GM23248 (cell line): ENCODE measurements at regions not wholly inside any gene's neighbourhood (a gene's known extent, or its start where the extent isn't known, plus 50 kb on each side); places are given as distances from the start of the nearest gene placed in this dataset.

Experiments used
- DNase-seq: peaks from one replicate; pipeline ENCODE4 v3.0.0-alpha.2; 2015
- H2AFZ ChIP-seq: fragments of 200-600 bp; sonication (generic); 2 replicates; pipeline ENCODE4 v1.6.1; 2016; ENCODE audit warnings: antibody characterized with exemption
- H3F3A ChIP-seq: fragments of 200-600 bp; sonication (generic); 2 replicates; pipeline ENCODE4 v1.6.1; 2016; ENCODE audit warnings: mild to moderate bottlenecking, antibody characterized with exemption, mixed run types; ENCODE audit not compliant: insufficient read depth
- H3K27ac ChIP-seq: fragments of 200-600 bp; sonication (generic); 2 replicates; pipeline ENCODE4 v1.5.1; 2016; ENCODE audit warnings: mild to moderate bottlenecking
- H3K27me3 ChIP-seq: fragments of 200-600 bp; sonication (generic); replicated peaks from 2 replicates; pipeline ENCODE4 v1.6.1; 2016; ENCODE audit warnings: mild to moderate bottlenecking; ENCODE audit not compliant: insufficient read depth
- H3K36me3 ChIP-seq: fragments of 200-600 bp; sonication (generic); 2 replicates; pipeline ENCODE4 v1.6.1; 2016; ENCODE audit warnings: low read depth, mild to moderate bottlenecking
- H3K4me1 ChIP-seq: fragments of 200-600 bp; sonication (generic); 2 replicates; pipeline ENCODE4 v1.6.1; 2016; ENCODE audit warnings: mild to moderate bottlenecking; ENCODE audit not compliant: insufficient read depth
- H3K4me2 ChIP-seq: fragments of 200-600 bp; sonication (generic); one replicate; pipeline ENCODE4 v1.6.1; 2016; ENCODE audit warnings: mild to moderate bottlenecking; ENCODE audit not compliant: unreplicated experiment
- H3K4me3 ChIP-seq: fragments of 200-600 bp; sonication (generic); 2 replicates; pipeline ENCODE4 v1.5.1; 2016; ENCODE audit warnings: mild to moderate bottlenecking
- H3K79me2 ChIP-seq: fragments of 200-600 bp; sonication (generic); 2 replicates; pipeline ENCODE4 v1.6.1; 2016; ENCODE audit warnings: mild to moderate bottlenecking; ENCODE audit not compliant: insufficient read depth
- H3K9ac ChIP-seq: fragments of 200-600 bp; sonication (generic); 2 replicates; pipeline ENCODE4 v1.6.1; 2016; ENCODE audit warnings: mild to moderate bottlenecking
- H3K9me2 ChIP-seq: fragments of 200-600 bp; sonication (generic); 2 replicates; pipeline ENCODE4 v1.6.1; 2016; ENCODE audit warnings: mixed run types, mild to moderate bottlenecking, moderate library complexity; ENCODE audit not compliant: insufficient read depth
- H3K9me3 ChIP-seq: fragments of 200-600 bp; sonication (generic); one replicate; pipeline ENCODE4 v1.6.1; 2017; ENCODE audit warnings: low read depth
- H4K20me1 ChIP-seq: fragments of 200-600 bp; sonication (generic); 2 replicates; pipeline ENCODE4 v1.6.0; 2016; ENCODE audit not compliant: insufficient read depth
- EZH2 ChIP-seq: fragments of 200-600 bp; sonication (generic); IDR thresholded peaks from 2 replicates; pipeline ENCODE4 v1.6.1; 2018; ENCODE audit warnings: antibody characterized with exemption, mild to moderate bottlenecking; ENCODE audit not compliant: insufficient read depth, poor library complexity, severe bottlenecking
- EZH2phosphoT487 ChIP-seq: fragments of 200-600 bp; sonication (generic); IDR thresholded peaks from 2 replicates; pipeline ENCODE4 v1.6.1; 2018; ENCODE audit warnings: antibody characterized with exemption, moderate library complexity, mild to moderate bottlenecking, low read depth; ENCODE audit not compliant: insufficient read depth
- WGBS, 2 experiments: methylation state at CpG; one replicate each; pipeline ENCODE4 v1.1.6; 2015 to 2017; ENCODE audit warnings: low lambda C conversion rate in 2 of 2, low coverage in 1 of 2; ENCODE audit errors: missing lambda C conversion rate in 2 of 2; 5-methylcytosine and 5-hydroxymethylcytosine counted together
- in situ Hi-C: fragments of 300-500 bp; cut with MboI; formaldehyde crosslinking; loops from 2 replicates; pipeline ENCODE4 v1.15.0; 2020

DNA sequence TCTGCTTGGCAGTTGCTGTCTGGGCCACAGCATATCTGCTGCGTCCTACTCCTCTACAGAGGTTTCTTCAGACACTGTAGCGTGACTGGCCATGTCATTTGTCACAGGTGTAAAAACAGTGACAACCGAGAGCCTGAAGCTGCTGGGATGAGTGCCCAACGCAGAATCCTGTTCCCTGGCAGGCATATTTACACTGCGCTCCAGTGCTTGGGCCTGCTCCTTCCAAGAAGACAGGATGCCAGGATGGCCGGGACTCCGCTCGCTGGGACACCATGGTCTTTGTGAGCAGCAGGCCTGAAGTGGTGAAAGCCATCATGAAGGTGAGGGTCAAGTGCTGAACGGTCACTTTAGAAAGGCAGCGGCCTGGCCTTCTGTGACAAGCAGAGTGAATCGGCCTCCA is 171.4 kb downstream of the EMP1 start:
- in situ Hi-C loops, result no loop called here

DNA sequence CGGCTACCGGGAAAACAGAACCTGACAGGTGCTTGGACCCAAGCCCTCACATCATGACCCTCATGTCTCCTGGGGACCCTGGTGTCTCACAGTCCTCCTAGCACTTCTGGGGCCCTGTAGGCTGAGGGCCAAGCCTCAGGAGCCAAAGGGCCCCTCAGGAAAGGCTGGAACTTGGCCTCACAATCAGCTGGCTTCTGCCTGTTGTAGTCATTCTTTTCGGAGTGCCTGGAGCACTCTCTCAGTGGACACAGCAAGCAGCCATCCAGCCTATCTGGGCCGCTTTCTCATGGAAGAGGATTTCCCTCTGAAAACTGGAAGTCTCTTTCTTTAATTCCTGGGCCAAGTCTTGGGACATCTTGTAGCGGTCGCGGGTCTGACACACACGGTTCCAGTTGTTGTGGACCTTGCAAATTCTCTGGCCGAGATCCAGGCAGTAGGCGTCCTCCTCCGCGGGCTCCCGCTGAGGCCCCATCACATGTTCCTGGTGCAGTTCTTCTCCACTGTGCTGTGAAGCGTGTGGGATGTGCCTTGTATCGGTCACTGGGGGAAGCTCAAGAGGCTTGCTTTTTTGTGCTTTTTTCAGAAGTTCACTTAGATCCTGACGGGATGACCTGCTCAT is 169.3 kb downstream of the EMP1 start:
- no peak for TF ChIP-seq EZH2
- no peak for TF ChIP-seq EZH2phosphoT487
- DNase-seq, result no peak
- H3K27me3 ChIP-seq, result peaks cover 1% of the 10 kb centered on the region; the same call in 1 of the 2 replicates
- no peaks in the 10 kb centered on the region for H3K9me2 ChIP-seq
- H3K4me1 ChIP-seq, result no peaks in the 10 kb centered on the region
- no peaks in the 10 kb centered on the region for H3K79me2 ChIP-seq
- no peak overlapping the region for H3K4me3 ChIP-seq
- H2AFZ ChIP-seq, result no peak overlapping the region
- in situ Hi-C loops, result no loop called here
- no peaks in the 10 kb centered on the region for H3F3A ChIP-seq
- WGBS, 2 experiments, result 84 to 89% methylated on average over 16 of the region's 16 CpGs
- no peaks in the 10 kb centered on the region for H3K9me3 ChIP-seq
- H3K9ac ChIP-seq, result no peak overlapping the region
- no peaks in the 10 kb centered on the region for H4K20me1 ChIP-seq
- no peak overlapping the region for H3K27ac ChIP-seq
- H3K36me3 ChIP-seq, result no peaks in the 10 kb centered on the region
- H3K4me2 ChIP-seq, result no peak overlapping the region

More for the DNA sequence above, 171.4 kb downstream of the EMP1 start:
- H3K9me3 ChIP-seq, result no peaks in the 10 kb centered on the region
- H3F3A ChIP-seq, result no peaks in the 10 kb centered on the region
- no peak for DNase-seq
- H3K9me2 ChIP-seq, result no peaks in the 10 kb centered on the region
- no peak overlapping the region for H3K9ac ChIP-seq
- H3K4me3 ChIP-seq, result no peak overlapping the region
- no peak overlapping the region for H3K27ac ChIP-seq
- no peaks in the 10 kb centered on the region for H3K79me2 ChIP-seq
- no peaks in the 10 kb centered on the region for H3K4me1 ChIP-seq
- H3K4me2 ChIP-seq, result no peak overlapping the region
- WGBS, 2 experiments, result 79 to 81% methylated on average over 11 of the region's 11 CpGs
- TF ChIP-seq EZH2phosphoT487 (no peak), EZH2 (no peak)
- no peaks in the 10 kb centered on the region for H4K20me1 ChIP-seq
- H3K36me3 ChIP-seq, result no peaks in the 10 kb centered on the region
- H2AFZ ChIP-seq, result no peak overlapping the region
- peaks cover 21% of the 10 kb centered on the region for H3K27me3 ChIP-seq

- Histone ChIP-seq H3K79me2 (no peaks in the 10 kb centered on the region), H3K4me3 (no peak overlapping the region), H3K4me2 (no peak overlapping the region), H2AFZ (no peak overlapping the region), H3K27ac (no peak overlapping the region), H3K9ac (no peak overlapping the region), H3K4me1 (no peaks in the 10 kb centered on the region), H4K20me1 (no peaks in the 10 kb centered on the region), H3K27me3 (no peaks in the 10 kb centered on the region; the same call in 1 of the 2 replicates), H3K9me3 (no peaks in the 10 kb centered on the region), H3K9me2 (no peaks in the 10 kb centered on the region), H3F3A (no peaks in the 10 kb centered on the region), H3K36me3 (no peaks in the 10 kb centered on the region)
- peak; percentile 77 for DNase-seq
- in situ Hi-C loops, result no loop called here
- 35 to 43% methylated on average over 5 of the region's 5 CpGs for WGBS, 2 experiments
- no peak for TF ChIP-seq EZH2
- TF ChIP-seq EZH2phosphoT487, result no peak
Observed at GRCh38 chr12:13362260-13362841, 165.8 kb downstream of the EMP1 start.

GRCh38 chr12:13359636-13360035 is 163.1 kb downstream of the EMP1 start:
- Histone ChIP-seq H3K4me3 (no peak overlapping the region), H3K4me1 (no peaks in the 10 kb centered on the region), H3K9ac (no peak overlapping the region), H3K9me3 (no peaks in the 10 kb centered on the region), H4K20me1 (no peaks in the 10 kb centered on the region), H3K27me3 (no peaks in the 10 kb centered on the region; the same call in 1 of the 2 replicates), H3K79me2 (no peaks in the 10 kb centered on the region), H3K36me3 (no peaks in the 10 kb centered on the region), H2AFZ (no peak overlapping the region), H3K4me2 (no peak overlapping the region), H3K27ac (no peak overlapping the region), H3K9me2 (no peaks in the 10 kb centered on the region), H3F3A (no peaks in the 10 kb centered on the region)
- DNase-seq, result no peak
- in situ Hi-C loops, result no loop called here
- TF ChIP-seq EZH2, result no peak
- TF ChIP-seq EZH2phosphoT487, result no peak

DNA sequence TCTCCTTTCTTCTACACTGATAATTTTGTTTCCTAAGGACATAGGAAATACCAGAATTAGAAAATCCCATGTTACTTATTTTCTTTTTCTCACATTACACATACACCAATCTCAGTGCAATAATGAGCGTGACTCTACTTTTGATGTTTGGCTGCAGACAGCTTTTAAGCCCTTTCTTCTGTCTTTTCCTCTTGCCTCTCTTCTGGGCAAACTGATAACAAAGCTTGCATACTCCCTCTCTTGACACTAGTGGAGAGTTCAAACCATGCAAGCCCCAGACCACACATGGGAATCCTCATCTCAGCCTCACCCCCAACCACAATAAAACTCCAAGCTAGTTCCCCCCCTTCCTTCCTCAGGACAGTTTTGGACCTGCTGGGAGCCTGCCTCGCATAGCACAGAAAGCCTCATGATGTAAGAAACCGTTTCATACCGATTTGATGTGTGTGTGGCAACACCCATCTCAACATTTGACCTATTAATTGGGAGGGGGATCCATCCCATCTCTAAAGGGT is 161.9 kb downstream of the EMP1 start:
- in situ Hi-C loops, result no loop called here
- no peaks in the 10 kb centered on the region for H3K36me3 ChIP-seq
- no peak for DNase-seq
- no peaks in the 10 kb centered on the region; the same call in 1 of the 2 replicates for H3K27me3 ChIP-seq
- no peak overlapping the region for H2AFZ ChIP-seq
- H3K9me3 ChIP-seq, result no peaks in the 10 kb centered on the region
- no peak for TF ChIP-seq EZH2phosphoT487
- no peaks in the 10 kb centered on the region for H3K9me2 ChIP-seq
- no peaks in the 10 kb centered on the region for H3K79me2 ChIP-seq
- no peak overlapping the region for H3K27ac ChIP-seq
- H3K4me1 ChIP-seq, result no peaks in the 10 kb centered on the region
- H3K9ac ChIP-seq, result no peak overlapping the region
- no peaks in the 10 kb centered on the region for H3F3A ChIP-seq
- WGBS, 2 experiments, result 78 to 80% methylated on average over 4 of the region's 4 CpGs
- H3K4me2 ChIP-seq, result no peak overlapping the region
- no peaks in the 10 kb centered on the region for H4K20me1 ChIP-seq
- no peak overlapping the region for H3K4me3 ChIP-seq
